Dermis microvascular lymphatic vessel endothelial cell (primary cell): ENCODE measurements at regions not wholly inside any gene's neighbourhood (a gene's known extent, or its start where the extent isn't known, plus 50 kb on each side); places are given as distances from the start of the nearest gene placed in this dataset.
"Not testable (repeated sequence)": the region's sequence is repeated elsewhere in the genome, so short reads cannot be mapped to it uniquely, and the experiment has no call there.

Experiments used
- DNase-seq, 2 donors: peaks; one replicate each; pipeline versions ENCODE4 v3.0.0 to v3.0.0-alpha.2; 2010; ENCODE audit warnings: low read depth in 2 of 2

DNA sequence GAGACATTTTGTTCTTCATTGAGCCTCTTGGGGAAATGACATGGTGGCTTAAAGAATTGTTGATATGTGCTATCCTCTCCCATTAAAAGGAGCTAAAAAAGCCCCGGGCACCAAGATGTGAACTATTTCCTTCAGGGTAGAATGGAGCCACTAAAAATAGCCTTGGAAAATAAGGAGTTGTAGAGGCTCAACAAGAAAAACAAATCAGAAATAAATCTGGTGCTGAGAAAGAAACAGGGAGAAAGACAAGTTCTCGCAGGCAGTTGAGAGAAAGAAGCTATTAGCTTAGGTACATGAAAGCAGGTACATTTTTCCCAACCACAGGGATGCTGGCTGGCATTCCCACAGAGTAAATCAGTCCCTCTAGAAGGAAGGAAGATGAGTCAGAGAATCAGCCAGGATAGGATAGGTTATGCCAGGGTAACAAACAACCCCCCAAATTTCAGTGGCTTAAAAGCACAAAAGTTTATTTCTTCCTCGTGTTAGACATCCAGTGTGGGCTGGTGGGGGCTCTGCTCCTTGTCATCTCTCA is 134.6 kb upstream of the ADRA1B start:
- no peak for DNase-seq

- DNase-seq = no peak
These were observed 133.9 kb upstream of the ADRA1B start for GRCh38 chr5:159782197-159782994.

- no peak for DNase-seq
These were observed 133.3 kb upstream of the ADRA1B start for GRCh38 chr5:159782995-159783300.

DNA sequence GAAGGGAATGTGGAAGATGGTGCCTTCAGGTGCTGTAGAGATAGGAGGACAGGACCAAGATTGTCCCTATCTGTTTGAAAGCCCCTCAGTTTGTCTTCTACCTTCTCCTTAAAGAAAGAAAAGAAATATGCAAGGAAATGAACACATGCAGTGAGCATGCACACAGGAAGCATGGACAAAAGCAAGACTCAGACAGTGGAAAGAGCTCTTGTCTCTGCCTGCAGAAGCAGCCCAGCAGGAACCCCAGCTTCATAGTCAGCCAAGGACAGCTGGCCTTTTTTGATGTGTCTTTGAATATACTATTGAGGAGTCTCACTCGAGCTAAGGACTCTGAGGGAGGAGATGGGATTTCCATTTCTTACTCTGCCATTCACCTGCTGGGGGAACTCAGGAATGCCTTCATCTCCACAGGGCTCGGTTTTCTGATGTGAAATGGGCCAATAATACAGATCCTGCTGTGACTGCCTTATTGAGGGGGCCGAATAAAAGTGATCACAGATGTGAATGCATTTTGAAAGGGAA is 132.5 kb upstream of the ADRA1B start:
- DNase-seq = no peak

DNA sequence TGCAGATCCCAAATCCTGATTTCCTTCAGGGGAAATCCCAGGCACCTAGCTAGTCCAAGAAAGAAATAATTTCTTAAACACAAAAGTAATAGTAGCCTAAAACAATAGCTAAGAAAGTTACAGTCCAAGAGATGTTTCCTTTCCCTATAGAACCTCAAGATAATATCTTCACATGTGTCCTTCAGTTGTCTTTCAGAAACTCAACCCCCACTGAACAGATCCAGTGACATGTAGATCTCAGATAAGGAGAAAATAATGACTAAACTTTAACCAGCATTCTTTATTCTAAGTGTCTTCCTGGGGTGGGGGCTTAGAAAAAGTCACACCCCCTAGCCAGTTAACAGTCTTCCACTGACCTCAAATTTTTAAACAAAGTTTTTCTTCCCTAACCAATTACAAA is 131.3 kb upstream of the ADRA1B start:
- no peak for DNase-seq

DNA sequence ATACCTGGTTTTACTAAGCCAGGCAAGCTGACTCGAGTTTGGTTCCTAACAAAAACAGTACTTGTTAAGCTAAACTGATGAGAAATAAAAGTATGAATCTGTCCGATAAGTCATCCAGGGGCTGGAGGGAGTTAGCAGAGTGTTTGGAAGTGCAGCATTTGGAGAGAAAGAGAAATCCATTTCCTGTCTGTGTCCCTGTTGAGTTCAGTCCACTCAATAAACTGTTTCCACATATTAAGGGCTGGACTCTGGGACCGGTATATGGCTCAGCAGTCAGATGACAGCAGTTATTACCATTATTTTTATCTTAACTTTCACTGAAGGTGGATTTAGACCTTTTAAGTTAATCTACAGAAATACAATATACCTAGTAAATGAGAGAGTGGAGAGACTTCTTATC is 130.6 kb upstream of the ADRA1B start:
- DNase-seq = no peak

GRCh38 chr5:159786201-159786600 is 130.1 kb upstream of the ADRA1B start:
- DNase-seq = no peak

GRCh38 chr5:159786901-159787691 is 129.2 kb upstream of the ADRA1B start:
- DNase-seq = no peak

DNA sequence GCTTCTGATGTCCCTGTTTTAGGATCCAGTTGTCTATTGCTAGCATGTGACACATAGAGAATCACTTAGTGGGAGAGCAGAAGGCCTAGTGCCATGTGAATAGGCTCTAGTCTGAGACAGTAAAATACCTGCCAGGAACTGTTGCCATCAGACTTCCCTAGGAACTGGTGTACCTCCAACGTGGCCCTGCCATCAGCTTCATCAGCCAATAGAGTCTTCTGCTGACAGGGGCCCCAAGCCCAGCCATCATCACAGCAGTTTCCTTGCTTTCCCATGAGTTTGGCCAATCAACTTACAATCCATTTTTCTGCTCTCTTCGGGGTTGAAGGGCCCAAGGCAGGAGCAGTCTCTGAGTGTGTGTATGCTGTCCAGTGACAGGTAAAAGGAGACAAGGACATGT is 128.4 kb upstream of the ADRA1B start:
- DNase-seq = no peak

GRCh38 chr5:159788835-159789331 is 127.4 kb upstream of the ADRA1B start:
- DNase-seq = no peak

- DNase-seq = no peak
These were observed 124.1 kb upstream of the ADRA1B start for GRCh38 chr5:159792180-159792579.

GRCh38 chr5:159797261-159797970 is 118.9 kb upstream of the ADRA1B start:
- no peak for DNase-seq

DNA sequence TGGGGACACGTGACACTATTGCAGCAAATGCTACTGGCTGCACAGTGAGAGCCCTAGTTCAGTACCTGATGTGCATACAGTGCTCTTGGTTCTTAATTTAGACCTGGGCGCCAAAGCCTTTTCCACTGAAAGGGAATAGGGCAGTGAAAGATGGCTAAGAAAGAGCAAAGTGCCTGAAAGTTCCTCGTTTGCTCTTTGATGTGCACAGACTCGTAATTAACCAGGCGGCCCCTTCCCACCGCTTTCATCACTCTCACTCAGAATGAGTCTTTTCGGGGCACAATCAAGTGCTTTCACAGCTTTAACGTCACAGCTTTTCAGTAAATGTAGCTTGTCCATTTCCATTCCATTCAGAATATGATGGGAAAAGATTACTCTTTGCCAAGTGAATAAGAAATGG is 116.6 kb upstream of the ADRA1B start:
- no peak for DNase-seq

- no peak for DNase-seq
These were observed 116.0 kb upstream of the ADRA1B start for GRCh38 chr5:159800131-159800840.

DNA sequence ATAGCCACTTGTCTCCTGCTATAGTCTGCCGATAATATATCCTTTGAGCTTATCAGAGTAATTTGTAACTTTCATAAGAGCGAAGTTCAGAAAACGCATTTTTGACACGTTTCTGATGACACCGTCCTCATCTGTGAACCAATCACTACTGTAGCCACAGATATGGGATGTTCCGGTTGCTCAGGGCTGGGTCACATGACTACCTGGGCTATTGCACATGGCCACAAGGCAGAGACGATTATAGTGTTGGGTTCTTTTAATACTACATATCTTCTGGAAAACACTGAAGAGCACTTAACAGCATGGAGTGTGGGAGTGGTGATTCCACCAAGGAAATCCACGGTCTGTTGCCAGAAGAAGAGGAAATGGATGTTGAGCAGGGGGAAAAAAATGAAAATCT is 115.0 kb upstream of the ADRA1B start:
- DNase-seq = no peak

GRCh38 chr5:159802661-159803060 is 113.6 kb upstream of the ADRA1B start:
- DNase-seq = no peak

- DNase-seq = no peak
These were observed 112.2 kb upstream of the ADRA1B start for GRCh38 chr5:159804121-159804520.

DNA sequence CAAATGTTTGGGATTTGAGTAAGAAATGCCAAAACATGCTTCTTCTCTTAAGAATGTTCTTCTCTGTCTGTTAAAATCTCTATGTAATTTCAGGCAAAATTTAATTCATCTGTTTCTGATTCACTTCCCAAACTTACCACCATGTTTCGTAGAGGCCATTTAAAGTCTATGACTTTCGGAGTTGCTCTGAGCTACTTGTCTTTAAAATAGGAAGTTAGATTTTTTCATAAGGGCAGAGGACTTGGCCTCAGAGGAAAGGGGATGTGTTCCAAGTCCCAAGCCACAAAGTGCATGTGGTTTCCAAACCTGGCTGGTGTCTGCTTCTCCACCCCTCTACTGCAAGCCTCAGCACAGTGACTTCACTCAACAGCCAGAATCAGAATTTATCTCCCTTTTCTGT is 111.3 kb upstream of the ADRA1B start:
- no peak for DNase-seq

DNA sequence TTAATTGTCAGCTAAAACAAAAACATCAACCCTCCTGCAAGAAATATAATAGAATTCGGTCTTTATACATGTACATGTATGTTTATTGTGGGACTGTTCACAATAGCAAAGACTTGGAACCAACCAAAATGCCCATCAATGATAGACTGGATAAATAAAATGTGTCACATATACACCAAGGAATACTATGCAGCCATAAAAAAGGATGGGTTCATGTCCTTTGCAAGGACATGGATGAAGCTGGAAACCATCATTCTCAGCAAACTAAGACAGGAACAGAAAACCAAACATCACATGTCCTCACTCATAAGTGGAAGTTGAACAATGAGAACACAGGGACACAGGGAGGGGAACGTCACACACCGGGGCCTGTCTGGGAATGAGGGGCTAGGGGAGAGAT is 109.1 kb upstream of the ADRA1B start:
- not testable (repeated sequence) for DNase-seq

DNA sequence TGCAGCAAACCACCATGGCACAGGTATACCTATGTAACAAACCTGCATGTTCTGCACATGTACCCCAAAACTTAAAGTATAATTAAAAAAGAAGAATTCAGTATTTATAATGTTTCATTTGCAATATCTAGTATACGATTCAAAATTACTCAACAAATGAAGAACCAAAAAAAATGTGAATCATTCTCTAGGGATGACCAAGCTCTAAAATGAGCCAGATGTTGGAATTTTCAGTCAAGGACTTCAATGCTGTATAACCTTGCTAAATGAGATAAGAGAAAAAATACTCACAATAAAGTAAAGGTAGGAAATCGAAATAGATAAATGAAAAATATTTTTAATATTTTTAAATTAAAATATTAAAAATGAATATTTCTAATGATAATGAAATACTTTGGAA is 108.7 kb upstream of the ADRA1B start:
- DNase-seq = no peak

- DNase-seq = no peak
These were observed 104.6 kb upstream of the ADRA1B start for GRCh38 chr5:159811712-159812111.
